ENCODE measurements at regions not wholly inside any gene's neighbourhood (a gene's known extent, or its start where the extent isn't known, plus 50 kb on each side); places are given as distances from the start of the nearest gene placed in this dataset.

DNA sequence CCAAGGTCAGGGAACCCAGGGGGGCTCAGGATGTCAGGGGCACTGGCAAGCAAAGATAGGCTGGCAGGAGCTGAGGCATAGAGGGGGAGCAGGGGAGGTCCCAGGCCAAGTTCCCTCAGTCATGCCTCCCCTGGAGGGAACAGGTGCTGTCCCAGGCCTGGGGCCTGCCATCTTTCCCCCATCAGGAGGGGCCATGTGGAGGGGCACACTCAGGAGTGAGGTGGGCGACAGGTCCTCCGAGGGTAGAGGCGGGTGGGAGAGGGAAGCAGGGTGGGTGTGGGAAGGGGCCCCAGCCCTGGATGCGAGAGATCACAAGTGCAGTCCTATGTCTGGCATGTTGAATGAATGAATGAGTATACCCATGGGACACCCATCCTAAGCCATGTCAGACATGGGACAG, 127.7 kb upstream of the GLI2 start (continued):
- TF ChIP-seq, protein P1, sequence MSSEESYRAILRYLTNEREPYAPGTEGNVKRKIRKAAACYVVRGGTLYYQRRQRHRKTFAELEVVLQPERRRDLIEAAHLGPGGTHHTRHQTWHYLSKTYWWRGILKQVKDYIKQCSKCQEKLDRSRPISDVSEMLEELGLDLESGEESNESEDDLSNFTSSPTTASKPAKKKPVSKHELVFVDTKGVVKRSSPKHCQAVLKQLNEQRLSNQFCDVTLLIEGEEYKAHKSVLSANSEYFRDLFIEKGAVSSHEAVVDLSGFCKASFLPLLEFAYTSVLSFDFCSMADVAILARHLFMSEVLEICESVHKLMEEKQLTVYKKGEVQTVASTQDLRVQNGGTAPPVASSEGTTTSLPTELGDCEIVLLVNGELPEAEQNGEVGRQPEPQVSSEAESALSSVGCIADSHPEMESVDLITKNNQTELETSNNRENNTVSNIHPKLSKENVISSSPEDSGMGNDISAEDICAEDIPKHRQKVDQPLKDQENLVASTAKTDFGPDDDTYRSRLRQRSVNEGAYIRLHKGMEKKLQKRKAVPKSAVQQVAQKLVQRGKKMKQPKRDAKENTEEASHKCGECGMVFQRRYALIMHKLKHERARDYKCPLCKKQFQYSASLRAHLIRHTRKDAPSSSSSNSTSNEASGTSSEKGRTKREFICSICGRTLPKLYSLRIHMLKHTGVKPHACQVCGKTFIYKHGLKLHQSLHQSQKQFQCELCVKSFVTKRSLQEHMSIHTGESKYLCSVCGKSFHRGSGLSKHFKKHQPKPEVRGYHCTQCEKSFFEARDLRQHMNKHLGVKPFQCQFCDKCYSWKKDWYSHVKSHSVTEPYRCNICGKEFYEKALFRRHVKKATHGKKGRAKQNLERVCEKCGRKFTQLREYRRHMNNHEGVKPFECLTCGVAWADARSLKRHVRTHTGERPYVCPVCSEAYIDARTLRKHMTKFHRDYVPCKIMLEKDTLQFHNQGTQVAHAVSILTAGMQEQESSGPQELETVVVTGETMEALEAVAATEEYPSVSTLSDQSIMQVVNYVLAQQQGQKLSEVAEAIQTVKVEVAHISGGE (CRISPR knock-in tag; IDR thresholded peaks at IDR 0.05), result no peak
- no peak for TF ChIP-seq PAX8 (IDR thresholded peaks at IDR 0.05)

DNA sequence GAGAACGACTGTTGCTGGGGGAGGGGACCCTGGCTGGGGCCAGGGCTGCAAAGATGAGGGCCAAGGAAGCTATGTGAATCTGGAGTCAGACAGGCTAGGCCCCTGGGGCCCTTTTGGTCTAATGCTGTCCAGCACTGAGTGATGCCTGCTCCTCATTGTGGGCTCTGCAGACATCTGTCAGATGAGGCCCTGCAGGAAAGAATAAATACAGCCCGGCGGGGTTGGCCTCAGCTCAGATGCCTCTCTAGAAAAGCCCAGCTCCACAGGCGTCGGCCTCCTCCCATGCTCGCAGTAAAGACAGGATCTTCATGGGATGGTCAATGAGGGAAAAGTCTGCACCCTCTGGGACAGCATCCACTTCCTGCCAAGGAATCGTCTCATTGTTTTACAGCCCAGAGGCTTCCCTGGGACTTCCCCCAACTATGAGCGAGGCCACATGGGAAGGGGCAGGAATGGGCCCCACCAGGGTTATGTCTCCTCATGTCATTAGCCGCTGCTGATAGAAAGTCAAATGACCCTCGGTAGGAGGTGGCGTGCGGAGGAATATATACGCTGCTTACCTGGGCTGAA, 125.8 kb upstream of the GLI2 start:
- Histone ChIP-seq H3K79me2 (ENCODE audit: control insufficient read depth, insufficient read depth, low read length) (no peaks in the 10 kb centered on the region), H4K20me1 (ENCODE audit: control insufficient read depth, insufficient read depth) (no peaks in the 10 kb centered on the region), H3K27me3 (replicated peaks in 1 of 2; ENCODE audit: control insufficient read depth in 2 of 2, insufficient read depth in 2 of 2, low read length in 1 of 2) (peaks cover 3 to 10% of the 10 kb centered on the region in 2 experiments; a peak in 3 of 4 replicates), H3K4me2 (ENCODE audit: control insufficient read depth, insufficient read depth) (no peak overlapping the region), H3K9me3 (replicated peaks; ENCODE audit: control insufficient read depth, insufficient read depth, low read length) (no peaks in the 10 kb centered on the region), H3K4me1 (ENCODE audit: control insufficient read depth, insufficient read depth, low read length) (no peaks in the 10 kb centered on the region), H3K36me3 (ENCODE audit: control insufficient read depth in 2 of 2, insufficient read depth in 2 of 2, low read length in 1 of 2) (no peaks in the 10 kb centered on the region), H3K27ac (ENCODE audit: control insufficient read depth, insufficient read depth) (no peak overlapping the region), H2AFZ (ENCODE audit: control insufficient read depth, low read depth, low read length) (no peak overlapping the region), H3K4me3 (no peak overlapping the region), H3K9ac (ENCODE audit: control insufficient read depth, insufficient read depth, low read length) (no peak overlapping the region)
- no TSS peak for BruUV-seq (replicated peaks)
- no peak for TF ChIP-seq RBBP5 (conservative IDR thresholded peaks at IDR 0.05)
- WGBS (ENCODE audit: insufficient coverage, insufficient replicate concordance, low lambda C conversion rate, missing lambda C conversion rate), result 37% methylated on average over 13 of the region's 13 CpGs
- POLR2A ChIA-PET, result no interaction called here
- RAD21 ChIA-PET (ENCODE audit: unreplicated experiment), result no interaction called here
- no peak for DNase-seq (ENCODE audit: low read depth, low spot score)
- intact Hi-C loops (cut with micrococcal nuclease; ENCODE audit: unreplicated experiment), result no loop called here
- no peak for FAIRE-seq
- SMC1A ChIA-PET (ENCODE audit: uncharacterized antibody, unreplicated experiment), result no interaction called here
- ATAC-seq, result no peak
- in situ Hi-C loops (cut with MboI), result no loop called here
- CTCF ChIA-PET, result no interaction called here

Measured in GM12878 (cell line).